IMR-90 (cell line): ENCODE measurements at regions not wholly inside any gene's neighbourhood (a gene's known extent, or its start where the extent isn't known, plus 50 kb on each side); places are given as distances from the start of the nearest gene placed in this dataset.

ENCODE experiments used
- ATAC-seq: fragments of 200-7000 bp; cut with Tn5 transposase; 2 replicates; pipeline ENCODE4 v1.9.1; 2020; ENCODE audit warnings: low read depth, mild to moderate bottlenecking, moderate library complexity
- BruUV-seq: library from RNA; stranded (reverse); fragments of 400-500 nt; replicated peaks from 2 replicates; lab custom pipeline; 2021; lab: Mats Ljungman, UMichigan
- CTCF ChIA-PET: fragments of 300-600 bp; formaldehyde crosslinking; extraction: SDS; loops from one replicate; lab custom pipeline; 2021; ENCODE audit warnings: antibody characterized with exemption; lab: Yijun Ruan, JAX
- POLR2A ChIA-PET: fragments of 300-600 bp; sonication (Branson Sonifier 250); formaldehyde crosslinking; loops from one replicate; lab custom pipeline; 2022; ENCODE audit warnings: antibody characterized with exemption; ENCODE audit not compliant: unreplicated experiment; lab: Charles Lee
- DNase-seq: peaks from one replicate; pipeline ENCODE4 v3.0.0; 2013
- H2AFZ ChIP-seq: replicated peaks from 2 replicates; pipeline ENCODE3; 2013; ENCODE audit warnings: low read length, mild to moderate bottlenecking; ENCODE audit not compliant: poor library complexity
- H2AK5ac ChIP-seq: 2 replicates; pipeline ENCODE4 v1.6.1; 2013; ENCODE audit warnings: low read depth, low read length, inconsistent platforms
- H2AK9ac ChIP-seq: replicated peaks from 2 replicates; pipeline ENCODE3; 2013; ENCODE audit warnings: mild to moderate bottlenecking, low read depth, low read length, moderate library complexity; ENCODE audit not compliant: poor library complexity
- H2BK120ac ChIP-seq: 2 replicates; pipeline ENCODE4 v1.6.1; 2013; ENCODE audit warnings: low read depth, low read length, inconsistent platforms
- H2BK15ac ChIP-seq: 3 replicates; pipeline ENCODE4 v1.6.1; 2013; ENCODE audit warnings: low read depth, low read length, inconsistent platforms
- H2BK20ac ChIP-seq: 2 replicates; pipeline ENCODE4 v1.6.1; 2013; ENCODE audit warnings: low read depth, mild to moderate bottlenecking, inconsistent platforms, low read length, moderate library complexity
- H2BK5ac ChIP-seq: 2 replicates; pipeline ENCODE4 v1.6.1; 2013; ENCODE audit warnings: mild to moderate bottlenecking, low read depth, low read length, inconsistent platforms; ENCODE audit not compliant: poor library complexity, severe bottlenecking
- H3K14ac ChIP-seq: replicated peaks from 2 replicates; pipeline ENCODE4 v1.6.1; 2013; ENCODE audit warnings: low read depth, low read length, inconsistent platforms
- H3K18ac ChIP-seq: 2 replicates; pipeline ENCODE4 v1.6.1; 2013; ENCODE audit warnings: low read depth, low read length, control low read depth
- H3K23ac ChIP-seq: 2 replicates; pipeline ENCODE4 v1.6.1; 2013; ENCODE audit warnings: low read depth, low read length, inconsistent platforms
- H3K27ac ChIP-seq: 2 replicates; pipeline ENCODE4 v1.5.1; 2013; ENCODE audit warnings: mild to moderate bottlenecking, control low read depth, low read length; ENCODE audit not compliant: insufficient read depth
- H3K27me3 ChIP-seq: 2 replicates; pipeline ENCODE4 v1.6.1; 2013; ENCODE audit warnings: low read length; ENCODE audit not compliant: control insufficient read depth, insufficient read depth
- H3K36me3 ChIP-seq: 2 replicates; pipeline ENCODE4 v1.6.1; 2013; ENCODE audit warnings: low read length, mixed read lengths; ENCODE audit not compliant: control insufficient read depth, insufficient read depth
- H3K4ac ChIP-seq: 2 replicates; pipeline ENCODE4 v1.6.1; 2013; ENCODE audit warnings: low read depth, low read length, inconsistent platforms
- H3K4me1 ChIP-seq: 2 replicates; pipeline ENCODE4 v1.6.1; 2013; ENCODE audit warnings: low read length, mixed read lengths; ENCODE audit not compliant: control insufficient read depth, insufficient read depth
- H3K4me2 ChIP-seq: 2 replicates; pipeline ENCODE4 v1.6.1; 2013; ENCODE audit warnings: low read depth, mild to moderate bottlenecking, control low read depth, low read length, moderate library complexity
- H3K4me3 ChIP-seq: 2 replicates; pipeline ENCODE4 v1.5.1; 2013; ENCODE audit warnings: low read depth, mild to moderate bottlenecking, control low read depth, low read length, moderate library complexity; ENCODE audit not compliant: insufficient read depth
- H3K56ac ChIP-seq: 2 replicates; pipeline ENCODE4 v1.6.1; 2013; ENCODE audit warnings: low read length, inconsistent platforms; ENCODE audit not compliant: insufficient read depth; ENCODE audit errors: extremely low read depth
- H3K79me1 ChIP-seq, 2 experiments: 2 replicates each; pipeline ENCODE4 v1.6.1; 2013; ENCODE audit warnings: low read length in 2 of 2, inconsistent platforms in 1 of 2, low read depth in 1 of 2
- H3K9ac ChIP-seq: 2 replicates; pipeline ENCODE4 v1.6.1; 2013; ENCODE audit warnings: low read depth, low read length, control low read depth
- H3K9me1 ChIP-seq: 2 replicates; pipeline ENCODE4 v1.6.1; 2013; ENCODE audit warnings: low read length, inconsistent platforms; ENCODE audit not compliant: insufficient read depth
- H3K9me3 ChIP-seq: 2 replicates; pipeline ENCODE4 v1.6.1; 2013; ENCODE audit warnings: low read length; ENCODE audit not compliant: control insufficient read depth, insufficient read depth
- H4K20me1 ChIP-seq: 2 replicates; pipeline ENCODE4 v1.6.1; 2013; ENCODE audit warnings: low read length, inconsistent platforms; ENCODE audit not compliant: insufficient read depth
- H4K5ac ChIP-seq: 2 replicates; pipeline ENCODE4 v1.6.1; 2013; ENCODE audit warnings: mild to moderate bottlenecking, low read depth, low read length, control low read depth
- H4K8ac ChIP-seq, 2 experiments: 2 replicates each; pipeline ENCODE4 v1.6.1; 2013; ENCODE audit warnings: low read depth in 2 of 2, low read length in 2 of 2, control low read depth in 1 of 2, inconsistent platforms in 1 of 2
- H4K91ac ChIP-seq: 2 replicates; pipeline ENCODE4 v1.6.1; 2013; ENCODE audit warnings: low read depth, low read length, inconsistent platforms; ENCODE audit not compliant: insufficient read depth
- BHLHE40 ChIP-seq: fragments of 150-350 bp; IDR thresholded peaks from 2 replicates; pipeline ENCODE4 v1.6.1; 2016; ENCODE audit warnings: mild to moderate bottlenecking, low read depth, low read length
- CEBPB ChIP-seq: IDR thresholded peaks from 2 replicates; pipeline ENCODE4 v1.6.1; 2012; ENCODE audit warnings: low read depth, low read length, improper control_type of control experiment
- CHD1 ChIP-seq: IDR thresholded peaks from 2 replicates; pipeline ENCODE4 v1.6.1; 2012; ENCODE audit warnings: low read depth, low read length, improper control_type of control experiment
- CTCF ChIP-seq: conservative IDR thresholded peaks from 2 replicates; pipeline ENCODE4 v1.5.1; 2012; ENCODE audit warnings: mild to moderate bottlenecking, low read depth, low read length, improper control_type of control experiment
- FOS ChIP-seq: fragments of 150-350 bp; IDR thresholded peaks from 2 replicates; pipeline ENCODE4 v1.6.1; 2016; ENCODE audit warnings: low read depth, low read length
- MAFK ChIP-seq: IDR thresholded peaks from 2 replicates; pipeline ENCODE4 v1.6.1; 2012; ENCODE audit warnings: low read depth, low read length, improper control_type of control experiment
- MAZ ChIP-seq: IDR thresholded peaks from 2 replicates; pipeline ENCODE4 v1.6.1; 2012; ENCODE audit warnings: low read depth, mild to moderate bottlenecking, low read length, improper control_type of control experiment, moderate library complexity, borderline replicate concordance
- MXI1 ChIP-seq: IDR thresholded peaks from 2 replicates; pipeline ENCODE4 v1.6.1; 2012; ENCODE audit warnings: low read depth, mild to moderate bottlenecking, low read length, moderate library complexity, borderline replicate concordance
- NFE2L2 ChIP-seq: fragments of 150-350 bp; IDR thresholded peaks from 2 replicates; pipeline ENCODE4 v1.6.1; 2016; ENCODE audit warnings: low read depth, mild to moderate bottlenecking, low read length
- POLR2A ChIP-seq: IDR thresholded peaks from 2 replicates; pipeline ENCODE4 v1.6.1; 2012; ENCODE audit warnings: mild to moderate bottlenecking, low read depth, low read length
- RAD21 ChIP-seq: IDR thresholded peaks from 2 replicates; pipeline ENCODE4 v1.6.1; 2012; ENCODE audit warnings: low read length, improper control_type of control experiment
- RCOR1 ChIP-seq: IDR thresholded peaks from 2 replicates; pipeline ENCODE4 v1.6.1; 2012; ENCODE audit warnings: mild to moderate bottlenecking, low read length, improper control_type of control experiment; ENCODE audit not compliant: insufficient replicate concordance
- RFX5 ChIP-seq: IDR thresholded peaks from 2 replicates; pipeline ENCODE4 v1.8.0; 2012; ENCODE audit warnings: low read depth, mild to moderate bottlenecking, low read length, moderate library complexity
- SMC3 ChIP-seq: fragments of 150-350 bp; IDR thresholded peaks from 2 replicates; pipeline ENCODE4 v1.6.1; 2016; ENCODE audit warnings: low read depth, mild to moderate bottlenecking, antibody characterized with exemption, low read length, moderate library complexity
- WGBS, 2 experiments: methylation state at CpG; one replicate each; pipeline versions ENCODE4 v1.1.5 to v1.1.7; 2013; ENCODE audit warnings: missing lambda C conversion rate in 2 of 2; ENCODE audit not compliant: insufficient read length in 1 of 2; ENCODE audit errors: extremely low coverage in 2 of 2; 5-methylcytosine and 5-hydroxymethylcytosine counted together
- dilution Hi-C: fragments of 300-500 bp; cut with HindIII; formaldehyde crosslinking; loops from one replicate; pipeline ENCODE4 v1.14.3; 2018; ENCODE audit warnings: low sequenced_read_pairs; ENCODE audit not compliant: unreplicated experiment
- in situ Hi-C: fragments of 300-500 bp; cut with MboI; formaldehyde crosslinking; loops from 3 replicates; pipeline ENCODE4 v1.14.3; 2019; ENCODE audit warnings: low sequenced_read_pairs, inconsistent platforms, mixed read lengths
- intact Hi-C: fragments of 100-400 bp; cut with micrococcal nuclease; formaldehyde crosslinking; loops from 2 replicates; pipeline ENCODE4 v1.10.0; 2022
- TF ChIP-seq, protein P1 (sequence below): fragments of 150-350 bp; IDR thresholded peaks from 2 replicates; pipeline ENCODE4 v1.6.1; 2017; ENCODE audit warnings: mild to moderate bottlenecking, antibody characterized with exemption, low read length, low read depth
- TF ChIP-seq, protein P2 (sequence below): fragments of 150-350 bp; IDR thresholded peaks from 2 replicates; pipeline ENCODE4 v1.6.1; 2016; ENCODE audit warnings: low read depth, mild to moderate bottlenecking, low read length, moderate library complexity, borderline replicate concordance

GRCh38 chr3:69538281-69538680, 152.4 kb upstream of the FRMD4B start:
- Histone ChIP-seq H3K4me2 (no peak overlapping the region), H4K8ac (no peak overlapping the region), H3K4me3 (no peak overlapping the region), H3K27ac (no peak overlapping the region), H3K14ac (no peak overlapping the region), H3K9me1 (no peaks in the 10 kb centered on the region), H2BK15ac (no peak overlapping the region), H3K56ac (no peak overlapping the region), H2AFZ (no peak overlapping the region), H3K23ac (no peak overlapping the region), H4K20me1 (no peaks in the 10 kb centered on the region; the same call in 1 of the 2 replicates), H3K27me3 (peaks cover 19% of the 10 kb centered on the region), H4K91ac (no peak overlapping the region), H2AK9ac (no peak overlapping the region), H3K18ac (no peak overlapping the region), H4K5ac (no peak overlapping the region), H2BK5ac (no peak overlapping the region), H3K36me3 (no peaks in the 10 kb centered on the region), H3K4ac (no peak overlapping the region), H3K9ac (no peak overlapping the region), H2AK5ac (no peak overlapping the region), H2BK120ac (no peak overlapping the region), H3K9me3 (no peaks in the 10 kb centered on the region), H3K79me1 (no peaks in the 10 kb centered on the region), H2BK20ac (no peak overlapping the region), H3K4me1 (no peaks in the 10 kb centered on the region)
- ChIA-PET POLR2A (no interaction called here), CTCF (no interaction called here)
- intact Hi-C loops = no loop called here
- dilution Hi-C loops = no loop called here
- DNase-seq (no peak), ATAC-seq (no peak)
- WGBS, 2 experiments = no CpG with 5 or more reads among the region's 1 CpG
- in situ Hi-C loops = no loop called here
- TF ChIP-seq, protein P1, sequence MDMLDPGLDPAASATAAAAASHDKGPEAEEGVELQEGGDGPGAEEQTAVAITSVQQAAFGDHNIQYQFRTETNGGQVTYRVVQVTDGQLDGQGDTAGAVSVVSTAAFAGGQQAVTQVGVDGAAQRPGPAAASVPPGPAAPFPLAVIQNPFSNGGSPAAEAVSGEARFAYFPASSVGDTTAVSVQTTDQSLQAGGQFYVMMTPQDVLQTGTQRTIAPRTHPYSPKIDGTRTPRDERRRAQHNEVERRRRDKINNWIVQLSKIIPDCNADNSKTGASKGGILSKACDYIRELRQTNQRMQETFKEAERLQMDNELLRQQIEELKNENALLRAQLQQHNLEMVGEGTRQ = no peak
- TF ChIP-seq NFE2L2 = no peak
- TF ChIP-seq MAZ = no peak
- TF ChIP-seq FOS = no peak
- TF ChIP-seq, protein P2, sequence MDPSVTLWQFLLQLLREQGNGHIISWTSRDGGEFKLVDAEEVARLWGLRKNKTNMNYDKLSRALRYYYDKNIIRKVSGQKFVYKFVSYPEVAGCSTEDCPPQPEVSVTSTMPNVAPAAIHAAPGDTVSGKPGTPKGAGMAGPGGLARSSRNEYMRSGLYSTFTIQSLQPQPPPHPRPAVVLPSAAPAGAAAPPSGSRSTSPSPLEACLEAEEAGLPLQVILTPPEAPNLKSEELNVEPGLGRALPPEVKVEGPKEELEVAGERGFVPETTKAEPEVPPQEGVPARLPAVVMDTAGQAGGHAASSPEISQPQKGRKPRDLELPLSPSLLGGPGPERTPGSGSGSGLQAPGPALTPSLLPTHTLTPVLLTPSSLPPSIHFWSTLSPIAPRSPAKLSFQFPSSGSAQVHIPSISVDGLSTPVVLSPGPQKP = no peak
- TF ChIP-seq MAFK = no peak
- no peak for TF ChIP-seq RAD21
- no peak for TF ChIP-seq CTCF
- TF ChIP-seq MXI1 = no peak
- no peak for TF ChIP-seq CEBPB
- TF ChIP-seq SMC3 = no peak
- no peak for TF ChIP-seq BHLHE40
- no peak for TF ChIP-seq RFX5
- TF ChIP-seq RCOR1 = no peak
- TF ChIP-seq POLR2A = no peak
- no peak for TF ChIP-seq CHD1
- no TSS peak for BruUV-seq
